Endothelial cell (in vitro differentiated cells): ENCODE measurements at regions not wholly inside any gene's neighbourhood (a gene's known extent, or its start where the extent isn't known, plus 50 kb on each side); places are given as distances from the start of the nearest gene placed in this dataset.

Source experiments
- DNase-seq: peaks from one replicate; pipeline ENCODE4 v3.0.0; 2021; ENCODE audit warnings: low spot score
- H3K27ac Mint-ChIP-seq: one replicate; pipeline ENCODE4 v1.8.0; 2021; ENCODE audit warnings: mixed read lengths, inconsistent platforms; ENCODE audit not compliant: unreplicated experiment
- H3K27me3 Mint-ChIP-seq: one replicate; pipeline ENCODE4 v1.8.0; 2021; ENCODE audit warnings: mild to moderate bottlenecking, moderate library complexity, mixed read lengths, inconsistent platforms; ENCODE audit not compliant: unreplicated experiment
- H3K36me3 Mint-ChIP-seq: one replicate; pipeline ENCODE4 v1.8.0; 2021; ENCODE audit warnings: mild to moderate bottlenecking, low read depth, mixed read lengths, inconsistent platforms; ENCODE audit not compliant: unreplicated experiment
- H3K4me1 Mint-ChIP-seq: one replicate; pipeline ENCODE4 v1.8.0; 2021; ENCODE audit warnings: mild to moderate bottlenecking, mixed read lengths, inconsistent platforms; ENCODE audit not compliant: unreplicated experiment
- H3K4me3 Mint-ChIP-seq: one replicate; pipeline ENCODE4 v1.8.0; 2021; ENCODE audit warnings: mild to moderate bottlenecking, mixed read lengths, inconsistent platforms; ENCODE audit not compliant: unreplicated experiment
- H3K9me3 Mint-ChIP-seq: one replicate; pipeline ENCODE4 v1.8.0; 2021; ENCODE audit warnings: mixed read lengths, inconsistent platforms; ENCODE audit not compliant: unreplicated experiment
- TF ChIP-seq, protein P1 (sequence below): fragments of 200-600 bp; sonication (generic); IDR thresholded peaks from one replicate; pipeline ENCODE4 v1.5.0; 2021; ENCODE audit warnings: antibody characterized with exemption; ENCODE audit not compliant: unreplicated experiment

- no peak for DNase-seq
- H3K27ac Mint-ChIP-seq, result no peak overlapping the region
- H3K9me3 Mint-ChIP-seq, result no peaks in the 10 kb centered on the region
- peaks cover 3% of the 10 kb centered on the region for H3K4me1 Mint-ChIP-seq
- no peaks in the 10 kb centered on the region for H3K27me3 Mint-ChIP-seq
- no peaks in the 10 kb centered on the region for H3K36me3 Mint-ChIP-seq
- no peak overlapping the region for H3K4me3 Mint-ChIP-seq
- TF ChIP-seq, protein P1, sequence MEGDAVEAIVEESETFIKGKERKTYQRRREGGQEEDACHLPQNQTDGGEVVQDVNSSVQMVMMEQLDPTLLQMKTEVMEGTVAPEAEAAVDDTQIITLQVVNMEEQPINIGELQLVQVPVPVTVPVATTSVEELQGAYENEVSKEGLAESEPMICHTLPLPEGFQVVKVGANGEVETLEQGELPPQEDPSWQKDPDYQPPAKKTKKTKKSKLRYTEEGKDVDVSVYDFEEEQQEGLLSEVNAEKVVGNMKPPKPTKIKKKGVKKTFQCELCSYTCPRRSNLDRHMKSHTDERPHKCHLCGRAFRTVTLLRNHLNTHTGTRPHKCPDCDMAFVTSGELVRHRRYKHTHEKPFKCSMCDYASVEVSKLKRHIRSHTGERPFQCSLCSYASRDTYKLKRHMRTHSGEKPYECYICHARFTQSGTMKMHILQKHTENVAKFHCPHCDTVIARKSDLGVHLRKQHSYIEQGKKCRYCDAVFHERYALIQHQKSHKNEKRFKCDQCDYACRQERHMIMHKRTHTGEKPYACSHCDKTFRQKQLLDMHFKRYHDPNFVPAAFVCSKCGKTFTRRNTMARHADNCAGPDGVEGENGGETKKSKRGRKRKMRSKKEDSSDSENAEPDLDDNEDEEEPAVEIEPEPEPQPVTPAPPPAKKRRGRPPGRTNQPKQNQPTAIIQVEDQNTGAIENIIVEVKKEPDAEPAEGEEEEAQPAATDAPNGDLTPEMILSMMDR, result peak; percentile 22
These were observed 559.3 kb upstream of the PIK3C3 start for GRCh38 chr18:41395695-41396094.

GRCh38 chr18:41391616-41392595, 563.1 kb upstream of the PIK3C3 start:
- Mint-ChIP-seq H3K4me3 (peak overlapping the region; percentile 35), H3K27me3 (no peaks in the 10 kb centered on the region), H3K9me3 (no peaks in the 10 kb centered on the region), H3K36me3 (no peaks in the 10 kb centered on the region), H3K27ac (no peak overlapping the region), H3K4me1 (peaks cover 3% of the 10 kb centered on the region)
- peak; percentile 66 for DNase-seq
- TF ChIP-seq, protein P1, result peak; percentile 55

DNA sequence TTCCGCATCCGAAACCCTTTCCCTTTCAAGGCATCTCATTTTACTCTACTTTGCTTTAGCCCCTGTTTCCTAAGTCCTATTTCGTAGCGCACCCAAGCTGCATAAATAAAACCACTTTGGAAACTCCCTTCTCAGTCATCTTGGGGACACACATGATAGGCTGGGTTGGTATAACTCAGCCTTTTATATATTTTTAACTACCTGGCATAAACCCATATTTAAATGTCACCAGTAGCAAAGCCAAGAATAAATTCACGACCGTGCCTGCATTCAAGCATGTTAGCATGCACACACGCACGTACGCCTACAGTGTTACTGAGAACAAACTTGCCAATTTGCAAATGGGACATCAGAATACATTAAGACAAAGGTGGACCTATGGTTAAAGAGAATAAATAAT, 564.7 kb upstream of the PIK3C3 start:
- Mint-ChIP-seq H3K27me3 (no peaks in the 10 kb centered on the region), H3K4me1 (peaks cover 3% of the 10 kb centered on the region), H3K9me3 (no peaks in the 10 kb centered on the region), H3K27ac (no peak overlapping the region), H3K4me3 (no peak overlapping the region), H3K36me3 (no peaks in the 10 kb centered on the region)
- TF ChIP-seq, protein P1, result no peak
- DNase-seq, result no peak

- H3K27me3 Mint-ChIP-seq, result no peaks in the 10 kb centered on the region
- no peak overlapping the region for H3K27ac Mint-ChIP-seq
- DNase-seq, result no peak
- TF ChIP-seq, protein P1, result no peak
- no peak overlapping the region for H3K4me3 Mint-ChIP-seq
- peaks cover 2% of the 10 kb centered on the region for H3K4me1 Mint-ChIP-seq
- H3K9me3 Mint-ChIP-seq, result no peaks in the 10 kb centered on the region
- H3K36me3 Mint-ChIP-seq, result no peaks in the 10 kb centered on the region
These were observed 576.4 kb upstream of the PIK3C3 start for GRCh38 chr18:41378598-41378997.

GRCh38 chr18:41373612-41374011, 581.4 kb upstream of the PIK3C3 start:
- Mint-ChIP-seq H3K9me3 (no peaks in the 10 kb centered on the region), H3K27ac (no peak overlapping the region), H3K27me3 (peaks cover 2% of the 10 kb centered on the region), H3K4me3 (no peak overlapping the region), H3K4me1 (no peaks in the 10 kb centered on the region), H3K36me3 (no peaks in the 10 kb centered on the region)
- DNase-seq, result no peak
- TF ChIP-seq, protein P1, result no peak
